ENCODE measurements at regions not wholly inside any gene's neighbourhood (a gene's known extent, or its start where the extent isn't known, plus 50 kb on each side); places are given as distances from the start of the nearest gene placed in this dataset.

DNA sequence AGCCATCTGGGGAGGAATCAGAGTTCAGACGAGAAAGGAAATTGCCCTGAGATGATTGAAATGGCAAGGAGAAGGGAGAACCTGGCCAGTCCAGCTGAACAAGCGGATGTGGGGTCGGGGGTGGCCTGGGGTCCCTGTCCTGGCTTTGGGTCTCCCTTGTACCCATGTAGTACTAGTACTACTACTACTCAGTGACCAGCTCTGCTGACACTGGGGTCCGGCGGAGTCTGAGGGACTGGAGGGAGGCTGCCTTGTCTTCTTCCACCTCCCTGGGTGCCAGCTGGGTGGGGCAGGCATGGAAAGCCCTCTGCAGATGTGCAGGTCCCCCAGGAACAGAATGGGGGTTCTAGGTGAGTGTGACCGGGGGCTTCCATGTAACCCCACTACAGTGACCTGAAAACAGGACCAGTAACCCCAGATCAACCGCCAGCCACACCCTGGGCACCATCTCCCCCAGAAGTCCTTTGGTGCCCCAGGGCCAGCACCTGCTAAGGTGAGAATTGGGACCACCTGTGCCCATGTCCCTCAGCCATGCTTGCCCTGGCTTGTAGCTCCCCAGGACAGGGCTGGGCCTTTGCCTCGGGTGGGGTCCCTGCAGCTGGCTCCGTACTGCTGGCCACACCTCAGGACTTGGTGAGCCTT lies 89.1 kb upstream of the COL5A1 start:
- Histone ChIP-seq H3K9me3 (no peaks in the 10 kb centered on the region), H3K27me3 (peaks cover 13 to 19% (median 15%) of the 10 kb centered on the region in 3 donors), H3K4me1 (no peaks in the 10 kb centered on the region), H3K36me3 (no peaks in the 10 kb centered on the region), H3K4me3 (no peak overlapping the region), H3K27ac (no peak overlapping the region)
- intact Hi-C loops (cut with DNase I; ENCODE audit: low total_unique reads) (no loop called here), in situ Hi-C loops (cut with MboI; ENCODE audit: low sequenced_read_pairs in 4 of 4) (no loop called here)
- ATAC-seq (no peak), DNase-seq (no peak)
- TF ChIP-seq POLR2A (IDR thresholded peaks at IDR 0.05) = no peak
- TF ChIP-seq, protein P1, sequence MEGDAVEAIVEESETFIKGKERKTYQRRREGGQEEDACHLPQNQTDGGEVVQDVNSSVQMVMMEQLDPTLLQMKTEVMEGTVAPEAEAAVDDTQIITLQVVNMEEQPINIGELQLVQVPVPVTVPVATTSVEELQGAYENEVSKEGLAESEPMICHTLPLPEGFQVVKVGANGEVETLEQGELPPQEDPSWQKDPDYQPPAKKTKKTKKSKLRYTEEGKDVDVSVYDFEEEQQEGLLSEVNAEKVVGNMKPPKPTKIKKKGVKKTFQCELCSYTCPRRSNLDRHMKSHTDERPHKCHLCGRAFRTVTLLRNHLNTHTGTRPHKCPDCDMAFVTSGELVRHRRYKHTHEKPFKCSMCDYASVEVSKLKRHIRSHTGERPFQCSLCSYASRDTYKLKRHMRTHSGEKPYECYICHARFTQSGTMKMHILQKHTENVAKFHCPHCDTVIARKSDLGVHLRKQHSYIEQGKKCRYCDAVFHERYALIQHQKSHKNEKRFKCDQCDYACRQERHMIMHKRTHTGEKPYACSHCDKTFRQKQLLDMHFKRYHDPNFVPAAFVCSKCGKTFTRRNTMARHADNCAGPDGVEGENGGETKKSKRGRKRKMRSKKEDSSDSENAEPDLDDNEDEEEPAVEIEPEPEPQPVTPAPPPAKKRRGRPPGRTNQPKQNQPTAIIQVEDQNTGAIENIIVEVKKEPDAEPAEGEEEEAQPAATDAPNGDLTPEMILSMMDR (IDR thresholded peaks at IDR 0.05 in 4 of 5, conservative IDR thresholded peaks at IDR 0.05 in 1 of 5) = no peak

DNA sequence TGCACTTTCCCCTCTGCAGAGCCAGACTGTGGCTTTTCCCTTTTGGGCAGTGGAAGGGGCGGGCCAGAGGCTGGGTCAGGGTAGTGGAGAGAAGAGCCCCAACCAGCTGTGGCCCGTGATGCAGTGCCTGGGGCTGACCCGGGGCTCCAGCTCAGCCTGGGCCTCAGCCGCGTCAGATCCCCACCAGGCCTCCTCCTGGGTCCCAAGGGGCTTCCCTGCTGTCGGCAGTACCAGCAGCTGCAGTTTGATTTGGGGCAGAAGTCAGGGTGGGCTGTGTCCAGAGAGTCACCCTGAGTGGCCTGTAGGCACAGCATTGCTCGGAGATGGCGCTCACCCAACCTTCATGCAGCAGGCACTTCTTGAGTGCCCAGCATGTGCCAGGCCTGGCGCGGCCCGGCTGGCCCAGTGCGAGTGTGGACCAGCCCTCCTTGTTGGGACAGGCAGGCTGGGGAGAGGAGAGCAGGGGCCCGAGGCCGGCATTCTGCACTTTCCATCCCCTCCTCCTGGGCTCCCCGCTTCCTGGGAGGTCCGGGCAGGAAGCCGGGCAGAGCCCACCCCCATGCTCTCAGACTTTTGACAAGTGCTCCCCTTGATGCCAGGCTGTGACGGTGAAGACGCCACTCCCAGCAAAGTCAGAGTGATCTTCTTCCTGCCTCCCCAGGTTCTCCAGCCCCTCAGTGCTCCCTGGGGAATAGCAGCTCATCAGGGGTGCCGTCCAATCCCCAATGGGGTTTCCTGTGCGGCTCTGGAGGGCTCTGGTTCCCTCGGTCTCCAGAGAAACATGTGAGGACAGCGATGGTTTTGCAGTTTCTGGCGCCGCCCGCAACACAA lies 88.3 kb upstream of the COL5A1 start:
- intact Hi-C loops (cut with DNase I; ENCODE audit: low total_unique reads) = no loop called here
- Histone ChIP-seq H3K27me3 (peaks cover 13 to 15% (median 15%) of the 10 kb centered on the region in 3 donors), H3K4me3 (no peak overlapping the region), H3K36me3 (no peaks in the 10 kb centered on the region), H3K4me1 (no peaks in the 10 kb centered on the region), H3K27ac (no peak overlapping the region), H3K9me3 (no peaks in the 10 kb centered on the region)
- TF ChIP-seq, protein P1 (IDR thresholded peaks at IDR 0.05 in 4 of 5, conservative IDR thresholded peaks at IDR 0.05 in 1 of 5) = no peak
- no peak for TF ChIP-seq POLR2A (IDR thresholded peaks at IDR 0.05)
- DNase-seq (no peak), ATAC-seq (no peak)
- in situ Hi-C loops (cut with MboI; ENCODE audit: low sequenced_read_pairs in 4 of 4) = no loop called here

DNA sequence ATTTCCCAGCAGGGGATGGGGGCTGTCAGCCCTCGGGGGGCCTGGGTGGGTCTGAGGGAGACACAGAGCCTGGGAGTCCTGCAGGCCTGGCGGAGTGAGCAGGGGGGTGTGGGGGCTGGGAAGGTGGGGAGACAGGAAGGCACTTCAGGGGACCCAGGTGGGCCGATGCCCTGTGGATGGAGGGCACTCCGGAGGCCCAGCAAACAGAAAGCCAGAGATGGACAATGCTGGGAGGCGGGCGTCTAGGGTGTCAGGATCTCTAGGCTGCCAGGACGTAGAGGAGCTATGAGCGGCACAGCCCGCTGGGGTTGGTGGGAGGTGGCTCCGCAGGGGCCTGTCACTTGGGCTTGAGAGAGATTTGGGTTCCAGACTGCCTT lies 87.6 kb upstream of the COL5A1 start:
- peaks cover 13 to 15% (median 15%) of the 10 kb centered on the region in 3 donors for H3K27me3 ChIP-seq
- H3K4me3 ChIP-seq = no peak overlapping the region
- DNase-seq (no peak), ATAC-seq (no peak)
- no peaks in the 10 kb centered on the region for H3K9me3 ChIP-seq
- in situ Hi-C loops (cut with MboI; ENCODE audit: low sequenced_read_pairs in 4 of 4) = no loop called here
- no peaks in the 10 kb centered on the region for H3K4me1 ChIP-seq
- no peak overlapping the region for H3K27ac ChIP-seq
- intact Hi-C loops (cut with DNase I; ENCODE audit: low total_unique reads) = no loop called here
- TF ChIP-seq, protein P1 (IDR thresholded peaks at IDR 0.05 in 4 of 5, conservative IDR thresholded peaks at IDR 0.05 in 1 of 5) = no peak
- TF ChIP-seq POLR2A (IDR thresholded peaks at IDR 0.05) = no peak
- H3K36me3 ChIP-seq = no peaks in the 10 kb centered on the region

DNA sequence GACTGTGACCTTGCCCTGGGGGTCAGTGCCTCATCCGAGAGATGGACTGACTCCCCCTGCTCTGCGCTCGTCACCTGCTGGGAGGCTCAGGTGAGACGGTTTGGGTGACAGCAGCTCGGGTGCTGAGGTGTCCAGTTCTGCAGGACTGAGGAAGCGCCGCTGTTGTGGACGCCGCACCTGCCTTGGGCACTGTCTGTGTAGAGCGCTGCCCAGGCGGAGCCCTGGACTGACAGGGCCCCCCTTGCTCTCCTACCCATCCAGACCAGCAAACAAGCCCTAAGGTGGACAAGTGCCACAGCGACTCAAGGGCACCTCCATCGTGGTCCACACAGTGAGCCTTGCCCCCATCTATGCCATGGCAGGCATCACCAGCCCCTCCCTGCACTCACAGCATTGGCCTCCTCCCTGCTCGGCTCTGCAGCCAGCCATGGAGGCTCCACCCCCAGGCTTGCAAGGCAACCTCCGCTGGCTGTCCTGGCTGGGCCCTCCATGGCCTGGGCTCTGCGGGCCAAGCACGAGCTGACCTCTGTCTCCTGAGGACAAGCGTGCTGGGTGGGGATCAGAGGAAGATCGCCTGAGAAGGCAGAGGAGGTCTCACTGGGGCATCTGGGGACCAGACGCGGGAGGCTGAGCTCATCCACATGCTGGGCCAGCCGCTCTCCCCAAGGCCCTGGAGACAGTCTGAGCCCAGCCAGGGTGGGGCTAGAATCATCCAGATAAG lies 87.1 kb upstream of the COL5A1 start:
- intact Hi-C loops (cut with DNase I; ENCODE audit: low total_unique reads) = no loop called here
- ATAC-seq (no peak), DNase-seq (no peak)
- no peak for TF ChIP-seq POLR2A (IDR thresholded peaks at IDR 0.05)
- TF ChIP-seq, protein P1 (IDR thresholded peaks at IDR 0.05 in 4 of 5, conservative IDR thresholded peaks at IDR 0.05 in 1 of 5) = no peak
- Histone ChIP-seq H3K27ac (no peak overlapping the region), H3K4me3 (no peak overlapping the region), H3K27me3 (peaks cover 13 to 15% (median 15%) of the 10 kb centered on the region in 3 donors), H3K36me3 (no peaks in the 10 kb centered on the region), H3K4me1 (no peaks in the 10 kb centered on the region), H3K9me3 (no peaks in the 10 kb centered on the region)
- in situ Hi-C loops (cut with MboI; ENCODE audit: low sequenced_read_pairs in 4 of 4) = no loop called here

All from gastrocnemius medialis (tissue), 4 donors.